GM23338 (cell line): ENCODE measurements at regions not wholly inside any gene's neighbourhood (a gene's known extent, or its start where the extent isn't known, plus 50 kb on each side); places are given as distances from the start of the nearest gene placed in this dataset.

Experiments
- ATAC-seq: fragments of 200-7000 bp; cut with Tn5 transposase; 3 replicates; pipeline ENCODE4 v1.9.1; 2020
- DNase-seq: peaks from one replicate; pipeline ENCODE4 v3.0.0-alpha.2; 2015; ENCODE audit warnings: low spot score
- H2AFZ ChIP-seq: fragments of 200-600 bp; sonication (generic); 2 replicates; pipeline ENCODE4 v1.8.0; 2016; ENCODE audit warnings: antibody characterized with exemption, mild to moderate bottlenecking, moderate library complexity
- H3F3A ChIP-seq: fragments of 200-600 bp; sonication (generic); replicated peaks from 2 replicates; pipeline ENCODE4 v1.8.0; 2017; ENCODE audit warnings: antibody characterized with exemption, mixed run types, low read depth
- H3K27ac ChIP-seq: fragments of 200-600 bp; sonication (generic); 2 replicates; pipeline ENCODE4 v1.6.1; 2016; ENCODE audit warnings: low read depth
- H3K27me3 ChIP-seq: fragments of 200-600 bp; sonication (generic); 2 replicates; pipeline ENCODE4 v1.8.0; 2016; ENCODE audit warnings: mild to moderate bottlenecking, mixed run types, moderate library complexity; ENCODE audit not compliant: insufficient read depth
- H3K36me3 ChIP-seq: fragments of 200-600 bp; sonication (generic); 2 replicates; pipeline ENCODE4 v1.8.0; 2016; ENCODE audit warnings: mild to moderate bottlenecking; ENCODE audit not compliant: insufficient read depth
- H3K4me1 ChIP-seq: fragments of 200-600 bp; sonication (generic); 2 replicates; pipeline ENCODE4 v1.8.0; 2016; ENCODE audit warnings: mild to moderate bottlenecking, moderate library complexity; ENCODE audit not compliant: insufficient read depth
- H3K4me2 ChIP-seq: fragments of 200-600 bp; sonication (generic); 2 replicates; pipeline ENCODE4 v1.7.1; 2017; ENCODE audit warnings: mixed run types
- H3K4me3 ChIP-seq: fragments of 200-600 bp; sonication (generic); 2 replicates; pipeline ENCODE4 v1.6.1; 2016; ENCODE audit warnings: mixed run types
- H3K79me2 ChIP-seq: fragments of 200-600 bp; sonication (generic); replicated peaks from 2 replicates; pipeline ENCODE4 v1.8.0; 2017; ENCODE audit warnings: mild to moderate bottlenecking; ENCODE audit not compliant: insufficient read depth
- H3K9me2 ChIP-seq: fragments of 200-600 bp; sonication (generic); 2 replicates; pipeline ENCODE4 v1.8.0; 2017; ENCODE audit not compliant: insufficient read depth
- H4K20me1 ChIP-seq: fragments of 200-600 bp; sonication (generic); replicated peaks from 2 replicates; pipeline ENCODE4 v1.8.0; 2017; ENCODE audit warnings: mild to moderate bottlenecking; ENCODE audit not compliant: insufficient read depth
- H3K27ac Mint-ChIP-seq: 2 replicates; pipeline ENCODE4 v1.8.0; 2020; ENCODE audit warnings: inconsistent platforms, mild to moderate bottlenecking, moderate library complexity, mixed read lengths
- H3K27me3 Mint-ChIP-seq: 3 replicates; pipeline ENCODE4 v1.8.0; 2022; ENCODE audit warnings: low read depth, mild to moderate bottlenecking, moderate library complexity, mixed read lengths, inconsistent platforms; ENCODE audit not compliant: insufficient read depth, poor library complexity
- H3K36me3 Mint-ChIP-seq: 3 replicates; pipeline ENCODE4 v1.8.0; 2021; ENCODE audit warnings: low read depth, mild to moderate bottlenecking, inconsistent platforms, moderate library complexity, mixed read lengths
- H3K4me1 Mint-ChIP-seq: 3 replicates; pipeline ENCODE4 v1.8.0; 2020; ENCODE audit warnings: mild to moderate bottlenecking, inconsistent platforms, mixed read lengths
- H3K4me3 Mint-ChIP-seq: 3 replicates; pipeline ENCODE4 v1.8.0; 2021; ENCODE audit warnings: moderate library complexity, mild to moderate bottlenecking, inconsistent platforms, mixed read lengths
- H3K9me3 Mint-ChIP-seq: 3 replicates; pipeline ENCODE4 v1.8.0; 2020; ENCODE audit warnings: moderate library complexity, mild to moderate bottlenecking, inconsistent platforms, mixed read lengths
- CREB1 ChIP-seq: fragments of 250-450 bp; sonication (Bioruptor Pico); IDR thresholded peaks from 2 replicates; pipeline ENCODE4 v1.5.0; 2020; ENCODE audit warnings: low read depth, mild to moderate bottlenecking, moderate library complexity
- EZH2 ChIP-seq: fragments of 200-600 bp; sonication (generic); IDR thresholded peaks from one replicate; pipeline ENCODE4 v1.8.0; 2017; ENCODE audit warnings: antibody characterized with exemption, mild to moderate bottlenecking, low read depth; ENCODE audit not compliant: unreplicated experiment
- EZH2phosphoT487 ChIP-seq: fragments of 200-600 bp; sonication (generic); IDR thresholded peaks from one replicate; pipeline ENCODE4 v1.8.1; 2018; ENCODE audit warnings: antibody characterized with exemption; ENCODE audit not compliant: unreplicated experiment
- JUNB ChIP-seq: IDR thresholded peaks from one replicate; pipeline ENCODE4 v1.6.1; 2016; ENCODE audit warnings: antibody characterized with exemption; ENCODE audit not compliant: unreplicated experiment
- NANOG ChIP-seq: IDR thresholded peaks from 2 replicates; pipeline ENCODE4 v1.6.1; 2016; ENCODE audit warnings: antibody characterized with exemption, borderline replicate concordance
- POLR2AphosphoS5 ChIP-seq: IDR thresholded peaks from 2 replicates; pipeline ENCODE4 v1.6.1; 2016; ENCODE audit warnings: antibody characterized with exemption, low read depth
- STAT1 ChIP-seq: IDR thresholded peaks from one replicate; pipeline ENCODE4 v1.6.1; 2016; ENCODE audit warnings: antibody characterized with exemption; ENCODE audit not compliant: unreplicated experiment
- ZNF114 ChIP-seq: fragments of 250-450 bp; sonication (Bioruptor Pico); IDR thresholded peaks from 2 replicates; pipeline ENCODE4 v1.5.0; 2020; ENCODE audit warnings: mild to moderate bottlenecking, moderate library complexity
- ZNF331 ChIP-seq: fragments of 250-450 bp; sonication (Bioruptor Pico); IDR thresholded peaks from 2 replicates; pipeline ENCODE4 v1.5.0; 2020; ENCODE audit warnings: low read depth, mild to moderate bottlenecking, moderate library complexity
- TF ChIP-seq, protein P1 (sequence below): IDR thresholded peaks from one replicate; pipeline ENCODE4 v1.6.1; 2018; ENCODE audit warnings: antibody characterized with exemption; ENCODE audit not compliant: unreplicated experiment
- TF ChIP-seq, protein P2 (sequence below): IDR thresholded peaks from 2 replicates; pipeline ENCODE4 v1.6.1; 2016; ENCODE audit warnings: antibody characterized with exemption
- TF ChIP-seq, protein P3 (sequence below): fragments of 250-450 bp; sonication (Bioruptor Pico); IDR thresholded peaks from 2 replicates; pipeline ENCODE4 v1.5.0; 2020; ENCODE audit warnings: mild to moderate bottlenecking, moderate library complexity

GRCh38 chr3:18597919-18598318 lies 172.8 kb upstream of the SATB1 start:
- H3K79me2 ChIP-seq: no peaks in the 10 kb centered on the region
- H3K9me2 ChIP-seq: 0 out of 2 replicates have a peak, but pooled peaks cover 5% of the 10 kb centered on the region
- H3K4me1 Mint-ChIP-seq: no peaks in the 10 kb centered on the region
- no peak for DNase-seq
- H3K9me3 Mint-ChIP-seq: peaks cover 27% of the 10 kb centered on the region
- TF ChIP-seq EZH2phosphoT487: no peak
- TF ChIP-seq, protein P1, sequence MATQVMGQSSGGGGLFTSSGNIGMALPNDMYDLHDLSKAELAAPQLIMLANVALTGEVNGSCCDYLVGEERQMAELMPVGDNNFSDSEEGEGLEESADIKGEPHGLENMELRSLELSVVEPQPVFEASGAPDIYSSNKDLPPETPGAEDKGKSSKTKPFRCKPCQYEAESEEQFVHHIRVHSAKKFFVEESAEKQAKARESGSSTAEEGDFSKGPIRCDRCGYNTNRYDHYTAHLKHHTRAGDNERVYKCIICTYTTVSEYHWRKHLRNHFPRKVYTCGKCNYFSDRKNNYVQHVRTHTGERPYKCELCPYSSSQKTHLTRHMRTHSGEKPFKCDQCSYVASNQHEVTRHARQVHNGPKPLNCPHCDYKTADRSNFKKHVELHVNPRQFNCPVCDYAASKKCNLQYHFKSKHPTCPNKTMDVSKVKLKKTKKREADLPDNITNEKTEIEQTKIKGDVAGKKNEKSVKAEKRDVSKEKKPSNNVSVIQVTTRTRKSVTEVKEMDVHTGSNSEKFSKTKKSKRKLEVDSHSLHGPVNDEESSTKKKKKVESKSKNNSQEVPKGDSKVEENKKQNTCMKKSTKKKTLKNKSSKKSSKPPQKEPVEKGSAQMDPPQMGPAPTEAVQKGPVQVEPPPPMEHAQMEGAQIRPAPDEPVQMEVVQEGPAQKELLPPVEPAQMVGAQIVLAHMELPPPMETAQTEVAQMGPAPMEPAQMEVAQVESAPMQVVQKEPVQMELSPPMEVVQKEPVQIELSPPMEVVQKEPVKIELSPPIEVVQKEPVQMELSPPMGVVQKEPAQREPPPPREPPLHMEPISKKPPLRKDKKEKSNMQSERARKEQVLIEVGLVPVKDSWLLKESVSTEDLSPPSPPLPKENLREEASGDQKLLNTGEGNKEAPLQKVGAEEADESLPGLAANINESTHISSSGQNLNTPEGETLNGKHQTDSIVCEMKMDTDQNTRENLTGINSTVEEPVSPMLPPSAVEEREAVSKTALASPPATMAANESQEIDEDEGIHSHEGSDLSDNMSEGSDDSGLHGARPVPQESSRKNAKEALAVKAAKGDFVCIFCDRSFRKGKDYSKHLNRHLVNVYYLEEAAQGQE: no peak
- TF ChIP-seq, protein P2, sequence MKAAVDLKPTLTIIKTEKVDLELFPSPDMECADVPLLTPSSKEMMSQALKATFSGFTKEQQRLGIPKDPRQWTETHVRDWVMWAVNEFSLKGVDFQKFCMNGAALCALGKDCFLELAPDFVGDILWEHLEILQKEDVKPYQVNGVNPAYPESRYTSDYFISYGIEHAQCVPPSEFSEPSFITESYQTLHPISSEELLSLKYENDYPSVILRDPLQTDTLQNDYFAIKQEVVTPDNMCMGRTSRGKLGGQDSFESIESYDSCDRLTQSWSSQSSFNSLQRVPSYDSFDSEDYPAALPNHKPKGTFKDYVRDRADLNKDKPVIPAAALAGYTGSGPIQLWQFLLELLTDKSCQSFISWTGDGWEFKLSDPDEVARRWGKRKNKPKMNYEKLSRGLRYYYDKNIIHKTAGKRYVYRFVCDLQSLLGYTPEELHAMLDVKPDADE: no peak
- no peak for TF ChIP-seq NANOG
- TF ChIP-seq CREB1 (CRISPR knock-in tag): no peak
- TF ChIP-seq JUNB: no peak
- no peak for TF ChIP-seq STAT1
- TF ChIP-seq POLR2AphosphoS5: no peak
- no peak for TF ChIP-seq ZNF114 (CRISPR knock-in tag)
- TF ChIP-seq EZH2: no peak
- TF ChIP-seq, protein P3, sequence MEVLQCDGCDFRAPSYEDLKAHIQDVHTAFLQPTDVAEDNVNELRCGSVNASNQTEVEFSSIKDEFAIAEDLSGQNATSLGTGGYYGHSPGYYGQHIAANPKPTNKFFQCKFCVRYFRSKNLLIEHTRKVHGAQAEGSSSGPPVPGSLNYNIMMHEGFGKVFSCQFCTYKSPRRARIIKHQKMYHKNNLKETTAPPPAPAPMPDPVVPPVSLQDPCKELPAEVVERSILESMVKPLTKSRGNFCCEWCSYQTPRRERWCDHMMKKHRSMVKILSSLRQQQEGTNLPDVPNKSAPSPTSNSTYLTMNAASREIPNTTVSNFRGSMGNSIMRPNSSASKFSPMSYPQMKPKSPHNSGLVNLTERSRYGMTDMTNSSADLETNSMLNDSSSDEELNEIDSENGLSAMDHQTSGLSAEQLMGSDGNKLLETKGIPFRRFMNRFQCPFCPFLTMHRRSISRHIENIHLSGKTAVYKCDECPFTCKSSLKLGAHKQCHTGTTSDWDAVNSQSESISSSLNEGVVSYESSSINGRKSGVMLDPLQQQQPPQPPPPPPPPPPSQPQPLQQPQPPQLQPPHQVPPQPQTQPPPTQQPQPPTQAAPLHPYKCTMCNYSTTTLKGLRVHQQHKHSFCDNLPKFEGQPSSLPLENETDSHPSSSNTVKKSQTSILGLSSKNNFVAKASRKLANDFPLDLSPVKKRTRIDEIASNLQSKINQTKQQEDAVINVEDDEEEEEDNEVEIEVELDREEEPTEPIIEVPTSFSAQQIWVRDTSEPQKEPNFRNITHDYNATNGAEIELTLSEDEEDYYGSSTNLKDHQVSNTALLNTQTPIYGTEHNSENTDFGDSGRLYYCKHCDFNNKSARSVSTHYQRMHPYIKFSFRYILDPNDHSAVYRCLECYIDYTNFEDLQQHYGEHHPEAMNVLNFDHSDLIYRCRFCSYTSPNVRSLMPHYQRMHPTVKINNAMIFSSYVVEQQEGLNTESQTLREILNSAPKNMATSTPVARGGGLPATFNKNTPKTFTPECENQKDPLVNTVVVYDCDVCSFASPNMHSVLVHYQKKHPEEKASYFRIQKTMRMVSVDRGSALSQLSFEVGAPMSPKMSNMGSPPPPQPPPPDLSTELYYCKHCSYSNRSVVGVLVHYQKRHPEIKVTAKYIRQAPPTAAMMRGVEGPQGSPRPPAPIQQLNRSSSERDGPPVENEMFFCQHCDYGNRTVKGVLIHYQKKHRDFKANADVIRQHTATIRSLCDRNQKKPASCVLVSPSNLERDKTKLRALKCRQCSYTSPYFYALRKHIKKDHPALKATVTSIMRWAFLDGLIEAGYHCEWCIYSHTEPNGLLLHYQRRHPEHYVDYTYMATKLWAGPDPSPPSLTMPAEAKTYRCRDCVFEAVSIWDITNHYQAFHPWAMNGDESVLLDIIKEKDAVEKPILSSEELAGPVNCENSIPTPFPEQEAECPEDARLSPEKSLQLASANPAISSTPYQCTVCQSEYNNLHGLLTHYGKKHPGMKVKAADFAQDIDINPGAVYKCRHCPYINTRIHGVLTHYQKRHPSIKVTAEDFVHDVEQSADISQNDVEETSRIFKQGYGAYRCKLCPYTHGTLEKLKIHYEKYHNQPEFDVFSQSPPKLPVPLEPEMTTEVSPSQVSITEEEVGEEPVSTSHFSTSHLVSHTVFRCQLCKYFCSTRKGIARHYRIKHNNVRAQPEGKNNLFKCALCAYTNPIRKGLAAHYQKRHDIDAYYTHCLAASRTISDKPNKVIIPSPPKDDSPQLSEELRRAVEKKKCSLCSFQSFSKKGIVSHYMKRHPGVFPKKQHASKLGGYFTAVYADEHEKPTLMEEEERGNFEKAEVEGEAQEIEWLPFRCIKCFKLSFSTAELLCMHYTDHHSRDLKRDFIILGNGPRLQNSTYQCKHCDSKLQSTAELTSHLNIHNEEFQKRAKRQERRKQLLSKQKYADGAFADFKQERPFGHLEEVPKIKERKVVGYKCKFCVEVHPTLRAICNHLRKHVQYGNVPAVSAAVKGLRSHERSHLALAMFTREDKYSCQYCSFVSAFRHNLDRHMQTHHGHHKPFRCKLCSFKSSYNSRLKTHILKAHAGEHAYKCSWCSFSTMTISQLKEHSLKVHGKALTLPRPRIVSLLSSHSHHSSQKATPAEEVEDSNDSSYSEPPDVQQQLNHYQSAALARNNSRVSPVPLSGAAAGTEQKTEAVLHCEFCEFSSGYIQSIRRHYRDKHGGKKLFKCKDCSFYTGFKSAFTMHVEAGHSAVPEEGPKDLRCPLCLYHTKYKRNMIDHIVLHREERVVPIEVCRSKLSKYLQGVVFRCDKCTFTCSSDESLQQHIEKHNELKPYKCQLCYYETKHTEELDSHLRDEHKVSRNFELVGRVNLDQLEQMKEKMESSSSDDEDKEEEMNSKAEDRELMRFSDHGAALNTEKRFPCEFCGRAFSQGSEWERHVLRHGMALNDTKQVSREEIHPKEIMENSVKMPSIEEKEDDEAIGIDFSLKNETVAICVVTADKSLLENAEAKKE (CRISPR knock-in tag): no peak
- TF ChIP-seq ZNF331 (CRISPR knock-in tag): no peak
- H3K4me3 ChIP-seq: no peak overlapping the region
- no peak overlapping the region for H3K4me3 Mint-ChIP-seq
- no peaks in the 10 kb centered on the region for H3K4me1 ChIP-seq
- H3K27ac Mint-ChIP-seq: no peak overlapping the region
- H3K27ac ChIP-seq: no peak overlapping the region
- no peaks in the 10 kb centered on the region for H3K27me3 ChIP-seq
- H3K4me2 ChIP-seq: no peak overlapping the region
- peaks cover 19% of the 10 kb centered on the region for H3K36me3 Mint-ChIP-seq
- no peaks in the 10 kb centered on the region for H3F3A ChIP-seq
- no peaks in the 10 kb centered on the region for H3K27me3 Mint-ChIP-seq
- no peak overlapping the region for H2AFZ ChIP-seq
- no peak for ATAC-seq
- H4K20me1 ChIP-seq: no peaks in the 10 kb centered on the region
- H3K36me3 ChIP-seq: no peaks in the 10 kb centered on the region; the same call in 1 of the 2 replicates
